Fibroblast of lung (primary cell): ENCODE measurements at regions not wholly inside any gene's neighbourhood (a gene's known extent, or its start where the extent isn't known, plus 50 kb on each side); places are given as distances from the start of the nearest gene placed in this dataset.

ENCODE experiments used
- DNase-seq, 2 donors: peaks; one replicate each; pipeline versions ENCODE4 v3.0.0 to v3.0.0-alpha.2; 2010; ENCODE audit warnings: low read depth in 2 of 2
- H2AFZ ChIP-seq: 2 replicates; pipeline ENCODE4 v1.5.1; 2012; ENCODE audit warnings: low read length, control low read depth, inconsistent platforms
- H3K27ac ChIP-seq: 2 replicates; pipeline ENCODE4 v1.5.1; 2011; ENCODE audit warnings: low read length, control low read depth; ENCODE audit not compliant: insufficient read depth
- H3K27me3 ChIP-seq: 2 replicates; pipeline ENCODE4 v1.5.1; 2011; ENCODE audit warnings: mild to moderate bottlenecking, low read length; ENCODE audit not compliant: control insufficient read depth, insufficient read depth
- H3K36me3 ChIP-seq: 2 replicates; pipeline ENCODE4 v1.5.1; 2011; ENCODE audit warnings: low read length; ENCODE audit not compliant: control insufficient read depth, insufficient read depth
- H3K4me1 ChIP-seq: 2 replicates; pipeline ENCODE4 v1.5.1; 2011; ENCODE audit warnings: low read length; ENCODE audit not compliant: control insufficient read depth, insufficient read depth; ENCODE audit errors: extremely low read depth
- H3K4me2 ChIP-seq: 2 replicates; pipeline ENCODE4 v1.5.1; 2011; ENCODE audit warnings: low read length, control low read depth; ENCODE audit not compliant: insufficient read depth; ENCODE audit errors: extremely low read depth
- H3K4me3 ChIP-seq, 4 experiments: fragments of 200-600 bp in 1 of 4; sonication (generic) in 1 of 4; replicated peaks in 1 of 4; 2 replicates each; pipeline ENCODE4 v1.5.1; 2011 to 2016; ENCODE audit warnings: low read length in 4 of 4, low read depth in 3 of 4, mild to moderate bottlenecking in 3 of 4, control low read depth in 2 of 4, inconsistent platforms in 1 of 4, mixed read lengths in 1 of 4; ENCODE audit not compliant: insufficient read depth in 1 of 4; ENCODE audit errors: control extremely low read depth in 1 of 4
- H3K79me2 ChIP-seq: 2 replicates; pipeline ENCODE4 v1.5.1; 2012; ENCODE audit warnings: mild to moderate bottlenecking, low read length, inconsistent platforms; ENCODE audit not compliant: control insufficient read depth, insufficient read depth
- H3K9ac ChIP-seq: 2 replicates; pipeline ENCODE4 v1.5.1; 2011; ENCODE audit warnings: mild to moderate bottlenecking, low read length, control low read depth; ENCODE audit not compliant: insufficient read depth
- H3K9me3 ChIP-seq: 2 replicates; pipeline ENCODE4 v1.5.1; 2012; ENCODE audit warnings: low read depth, low read length; ENCODE audit not compliant: control insufficient read depth, insufficient read depth
- H4K20me1 ChIP-seq: 2 replicates; pipeline ENCODE4 v1.5.1; 2011; ENCODE audit warnings: low read length; ENCODE audit not compliant: control insufficient read depth, insufficient read depth; ENCODE audit errors: extremely low read depth
- EZH2 ChIP-seq: IDR thresholded peaks from 2 replicates; pipeline ENCODE4 v1.5.1; 2012; ENCODE audit warnings: low read length, control low read depth, mild to moderate bottlenecking; ENCODE audit errors: missing control alignments
- TF ChIP-seq, protein P1 (sequence below), 2 donors: IDR thresholded peaks in 1 of 2; conservative IDR thresholded peaks in 1 of 2; 1 replicate in 1 of 2; 2 replicates in 1 of 2; pipeline ENCODE4 v1.5.1; 2011 to 2012; ENCODE audit warnings: low read length in 2 of 2, control low read depth in 1 of 2, inconsistent platforms in 1 of 2, low read depth in 1 of 2, mild to moderate bottlenecking in 1 of 2

GRCh38 chr4:13877626-13878025 is 250.1 kb upstream of the BOD1L1 start:
- no peaks in the 10 kb centered on the region for H3K9me3 ChIP-seq
- H3K9ac ChIP-seq: no peak overlapping the region
- H3K79me2 ChIP-seq: no peaks in the 10 kb centered on the region
- H3K27me3 ChIP-seq: no peaks in the 10 kb centered on the region
- H3K4me2 ChIP-seq: no peak overlapping the region
- no peak for DNase-seq
- H3K27ac ChIP-seq: no peak overlapping the region
- no peaks in the 10 kb centered on the region for H3K36me3 ChIP-seq
- TF ChIP-seq, protein P1, sequence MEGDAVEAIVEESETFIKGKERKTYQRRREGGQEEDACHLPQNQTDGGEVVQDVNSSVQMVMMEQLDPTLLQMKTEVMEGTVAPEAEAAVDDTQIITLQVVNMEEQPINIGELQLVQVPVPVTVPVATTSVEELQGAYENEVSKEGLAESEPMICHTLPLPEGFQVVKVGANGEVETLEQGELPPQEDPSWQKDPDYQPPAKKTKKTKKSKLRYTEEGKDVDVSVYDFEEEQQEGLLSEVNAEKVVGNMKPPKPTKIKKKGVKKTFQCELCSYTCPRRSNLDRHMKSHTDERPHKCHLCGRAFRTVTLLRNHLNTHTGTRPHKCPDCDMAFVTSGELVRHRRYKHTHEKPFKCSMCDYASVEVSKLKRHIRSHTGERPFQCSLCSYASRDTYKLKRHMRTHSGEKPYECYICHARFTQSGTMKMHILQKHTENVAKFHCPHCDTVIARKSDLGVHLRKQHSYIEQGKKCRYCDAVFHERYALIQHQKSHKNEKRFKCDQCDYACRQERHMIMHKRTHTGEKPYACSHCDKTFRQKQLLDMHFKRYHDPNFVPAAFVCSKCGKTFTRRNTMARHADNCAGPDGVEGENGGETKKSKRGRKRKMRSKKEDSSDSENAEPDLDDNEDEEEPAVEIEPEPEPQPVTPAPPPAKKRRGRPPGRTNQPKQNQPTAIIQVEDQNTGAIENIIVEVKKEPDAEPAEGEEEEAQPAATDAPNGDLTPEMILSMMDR (conservative IDR thresholded peaks at IDR 0.05 in 1 of 2, IDR thresholded peaks at IDR 0.05 in 1 of 2; ENCODE audit: low read depth in 1 of 2, low read length in 2 of 2): no peak
- no peaks in the 10 kb centered on the region for H3K4me1 ChIP-seq
- no peaks in the 10 kb centered on the region for H4K20me1 ChIP-seq
- H3K4me3 ChIP-seq: no peak overlapping the region
- no peak overlapping the region for H2AFZ ChIP-seq

DNA sequence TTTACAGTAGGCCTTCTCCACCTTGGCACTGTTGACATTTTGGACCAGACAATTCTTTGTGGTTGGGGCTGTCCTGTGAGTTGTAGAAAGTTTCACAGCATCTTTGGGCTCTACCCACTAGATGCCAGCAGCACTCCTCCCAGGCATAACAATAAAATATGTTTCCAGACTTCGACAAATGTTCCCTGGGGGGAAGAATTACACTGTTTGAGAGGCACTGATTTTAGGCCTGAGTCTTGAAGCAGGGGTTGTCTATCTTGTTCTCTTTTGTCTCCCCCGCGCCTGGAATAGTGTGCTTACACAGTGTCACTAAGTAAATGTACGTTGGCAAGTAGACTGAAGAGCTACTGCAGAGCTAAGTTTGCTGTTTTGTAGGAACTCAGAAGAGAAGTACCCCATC is 254.4 kb upstream of the BOD1L1 start:
- no peaks in the 10 kb centered on the region for H3K36me3 ChIP-seq
- no peaks in the 10 kb centered on the region for H3K79me2 ChIP-seq
- H3K9me3 ChIP-seq: no peaks in the 10 kb centered on the region
- no peak overlapping the region for H2AFZ ChIP-seq
- no peak overlapping the region for H3K4me2 ChIP-seq
- TF ChIP-seq, protein P1 (conservative IDR thresholded peaks at IDR 0.05 in 1 of 2, IDR thresholded peaks at IDR 0.05 in 1 of 2; ENCODE audit: low read depth in 1 of 2, low read length in 2 of 2): peak in 1 of 2 donors; percentile 28
- no peak for TF ChIP-seq EZH2
- H3K27ac ChIP-seq: no peak overlapping the region
- peak in 1 of 2 donors; percentile 32 for DNase-seq
- no peak overlapping the region for H3K9ac ChIP-seq
- H4K20me1 ChIP-seq: no peaks in the 10 kb centered on the region
- H3K27me3 ChIP-seq: no peaks in the 10 kb centered on the region
- no peak overlapping the region for H3K4me3 ChIP-seq
- H3K4me1 ChIP-seq: no peaks in the 10 kb centered on the region

DNA sequence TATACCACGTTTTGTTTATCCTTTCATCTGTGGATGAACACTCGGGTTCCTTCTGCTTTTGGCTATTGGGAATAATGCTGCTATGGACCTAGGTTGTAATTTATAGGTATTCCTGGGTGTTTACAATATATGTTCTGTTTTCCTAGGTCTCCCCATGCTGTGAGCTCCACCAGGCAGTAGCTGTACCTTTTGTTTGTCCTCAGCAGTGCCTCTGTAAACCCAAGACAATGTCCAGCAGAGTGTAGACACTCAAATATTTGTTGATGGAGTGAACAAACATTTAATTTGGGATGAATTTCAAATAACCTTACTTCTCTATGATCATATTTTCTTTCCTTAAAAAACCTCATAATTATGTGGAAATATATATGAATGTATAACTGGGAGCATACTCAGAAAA is 259.5 kb upstream of the BOD1L1 start:
- Histone ChIP-seq H3K36me3 (no peaks in the 10 kb centered on the region), H4K20me1 (no peaks in the 10 kb centered on the region), H3K27me3 (no peaks in the 10 kb centered on the region), H3K9ac (no peak overlapping the region), H3K4me3 (no peak overlapping the region), H3K79me2 (no peaks in the 10 kb centered on the region), H2AFZ (no peak overlapping the region), H3K9me3 (no peaks in the 10 kb centered on the region), H3K4me1 (peaks cover 10% of the 10 kb centered on the region), H3K27ac (no peak overlapping the region), H3K4me2 (no peak overlapping the region)
- no peak for DNase-seq
- TF ChIP-seq, protein P1 (conservative IDR thresholded peaks at IDR 0.05 in 1 of 2, IDR thresholded peaks at IDR 0.05 in 1 of 2; ENCODE audit: low read depth in 1 of 2, low read length in 2 of 2): no peak
- no peak for TF ChIP-seq EZH2
